CD4-positive, alpha-beta T cell treated with Interleukin-15 for 4 hours (primary cell): ENCODE measurements at regions not wholly inside any gene's neighbourhood (a gene's known extent, or its start where the extent isn't known, plus 50 kb on each side); places are given as distances from the start of the nearest gene placed in this dataset.

Experiments used
- DNase-seq: peaks from one replicate; pipeline ENCODE4 v3.0.0-alpha.2; 2020; ENCODE audit warnings: low spot score

GRCh38 chr12:116456330-116457082 is 102.7 kb upstream of the MAP1LC3B2 start:
- no peak for DNase-seq

DNA sequence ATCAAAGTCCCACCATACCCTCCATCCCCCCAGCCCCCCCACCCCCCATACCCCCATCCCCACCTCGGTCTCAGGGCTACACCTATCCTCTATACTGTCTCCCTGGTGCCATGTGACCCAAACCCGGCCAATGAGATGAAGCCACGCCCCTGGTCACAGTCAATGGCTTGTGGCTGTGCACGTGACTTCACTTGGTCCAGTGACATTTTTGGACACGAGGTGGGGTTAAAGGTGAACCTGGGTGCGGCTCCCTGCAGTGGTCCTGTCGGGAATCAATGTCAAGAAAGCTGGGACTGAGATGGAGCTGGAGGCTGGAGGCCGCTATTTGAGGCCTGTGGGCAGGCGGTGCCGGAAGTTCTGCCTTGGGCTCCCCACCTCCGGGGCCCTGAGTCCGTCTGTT is 100.7 kb upstream of the MAP1LC3B2 start:
- DNase-seq = no peak

GRCh38 chr12:116459011-116459875 is 99.9 kb upstream of the MAP1LC3B2 start:
- DNase-seq = no peak

DNA sequence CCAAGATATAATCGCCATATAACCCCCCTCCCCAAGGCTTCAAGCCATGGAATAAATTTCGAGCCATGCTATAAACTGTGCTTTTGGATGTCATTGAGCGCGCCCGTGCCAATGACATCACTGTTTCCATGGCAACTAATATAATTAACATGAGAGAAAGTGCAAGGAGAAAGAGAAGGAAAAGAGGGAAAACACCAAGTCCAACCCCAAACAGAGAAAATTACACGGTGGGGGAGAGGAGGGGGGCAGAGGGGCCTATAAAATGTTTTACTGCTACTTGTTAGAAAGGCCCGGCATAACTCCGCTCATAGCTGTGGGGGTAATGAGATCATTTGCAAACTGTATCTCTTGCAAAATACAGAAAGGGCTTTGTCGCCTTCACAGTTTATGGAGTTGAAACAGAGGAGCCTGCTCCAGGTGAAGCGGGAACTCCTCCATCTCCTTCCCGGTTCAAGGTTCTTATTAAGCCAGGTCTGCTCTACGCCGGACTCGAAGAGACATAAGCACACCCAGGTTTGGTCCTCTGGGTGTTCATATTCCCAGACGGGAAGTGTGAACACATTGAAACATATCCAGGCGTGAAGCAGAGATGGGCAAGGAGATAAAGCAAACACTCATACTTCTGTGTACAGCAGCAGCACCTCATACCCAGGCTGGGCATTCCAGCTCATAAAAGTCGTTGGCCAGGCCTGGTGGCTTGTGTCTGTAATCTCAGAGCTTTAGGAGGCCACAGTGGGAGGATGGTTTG is 99.1 kb upstream of the MAP1LC3B2 start:
- DNase-seq = no peak

GRCh38 chr12:116461060-116461459 is 98.1 kb upstream of the MAP1LC3B2 start:
- DNase-seq = no peak

DNA sequence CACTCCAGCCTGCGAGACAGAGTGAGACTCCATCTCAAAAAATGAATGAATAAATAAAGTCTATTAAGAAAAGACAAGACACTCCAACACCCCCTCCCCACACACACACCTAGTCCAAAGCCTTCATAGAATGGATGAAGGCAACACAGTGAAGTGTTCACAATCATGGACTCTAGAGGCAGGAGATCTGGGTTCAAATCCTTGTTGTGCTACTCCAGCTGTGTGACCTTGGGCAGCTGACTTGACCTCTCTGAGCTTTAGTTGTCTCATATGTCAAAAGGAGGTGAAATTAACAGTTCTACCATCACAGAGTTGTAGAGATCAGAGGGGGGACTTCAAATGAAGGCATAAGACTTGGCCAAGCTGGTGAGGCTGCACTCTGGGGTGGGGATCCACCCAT is 95.8 kb upstream of the MAP1LC3B2 start:
- DNase-seq = no peak

DNA sequence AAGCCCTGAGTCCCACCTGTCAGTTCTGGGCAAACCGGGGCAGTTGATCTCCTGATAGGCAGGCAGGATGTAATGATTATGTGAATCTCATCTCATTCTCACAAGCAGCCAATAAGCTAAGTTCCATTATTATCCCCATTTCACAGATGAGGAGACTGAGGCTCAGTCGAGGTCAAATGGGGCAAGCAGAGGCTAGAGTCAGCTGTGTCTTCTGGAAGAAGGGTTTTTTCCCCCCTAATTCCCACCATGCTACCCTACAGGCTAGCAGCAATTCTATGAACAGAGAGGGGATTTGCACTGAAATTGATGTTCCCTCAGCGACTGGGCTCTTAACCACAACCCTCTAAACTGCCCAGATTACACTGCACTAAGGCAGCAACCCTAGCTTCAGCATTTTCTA is 93.8 kb upstream of the MAP1LC3B2 start:
- DNase-seq = no peak

DNA sequence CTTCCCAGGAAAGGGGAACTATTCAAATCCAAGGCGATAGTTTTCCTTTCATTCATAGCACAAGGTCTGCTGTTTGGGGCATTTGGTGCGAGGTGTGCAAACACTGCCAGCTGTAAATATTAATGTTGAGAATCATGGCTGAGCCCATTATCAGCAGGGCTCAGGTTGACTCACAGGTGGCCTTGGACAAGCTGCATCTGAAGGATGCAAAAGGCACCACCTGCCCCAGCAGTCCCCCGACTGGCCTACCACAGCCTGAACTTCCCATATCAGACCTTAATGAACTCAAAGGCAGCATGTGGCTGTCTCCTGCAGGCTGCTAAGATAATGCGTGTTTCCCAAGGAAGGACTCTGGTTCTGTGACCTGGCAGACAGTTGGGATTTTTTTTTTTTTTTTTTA is 93.3 kb upstream of the MAP1LC3B2 start:
- no peak for DNase-seq

- DNase-seq = no peak
Observed at GRCh38 chr12:116466536-116466935, 92.6 kb upstream of the MAP1LC3B2 start.

GRCh38 chr12:116469344-116469743 is 89.8 kb upstream of the MAP1LC3B2 start:
- DNase-seq = no peak

DNA sequence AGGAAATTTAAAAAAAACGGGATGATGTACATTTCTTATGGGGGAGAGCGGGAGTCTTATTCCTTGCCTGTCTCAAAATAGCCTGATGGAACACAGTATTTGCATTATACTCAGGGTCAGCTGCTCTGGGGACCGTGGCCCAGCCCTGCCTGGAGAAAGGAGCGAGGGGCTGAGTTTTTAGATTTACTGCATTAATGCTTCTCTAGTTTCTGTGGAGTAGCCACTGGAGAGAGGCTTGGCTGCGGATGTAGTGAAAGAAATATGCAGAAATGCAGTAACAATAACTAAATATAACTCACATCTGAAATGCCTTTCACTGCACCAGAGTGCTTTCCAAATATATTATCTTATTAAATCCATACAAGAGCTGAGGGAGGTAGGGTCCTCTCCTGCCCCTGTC is 87.6 kb upstream of the MAP1LC3B2 start:
- no peak for DNase-seq

GRCh38 chr12:116472193-116472592 is 87.0 kb upstream of the MAP1LC3B2 start:
- no peak for DNase-seq

DNA sequence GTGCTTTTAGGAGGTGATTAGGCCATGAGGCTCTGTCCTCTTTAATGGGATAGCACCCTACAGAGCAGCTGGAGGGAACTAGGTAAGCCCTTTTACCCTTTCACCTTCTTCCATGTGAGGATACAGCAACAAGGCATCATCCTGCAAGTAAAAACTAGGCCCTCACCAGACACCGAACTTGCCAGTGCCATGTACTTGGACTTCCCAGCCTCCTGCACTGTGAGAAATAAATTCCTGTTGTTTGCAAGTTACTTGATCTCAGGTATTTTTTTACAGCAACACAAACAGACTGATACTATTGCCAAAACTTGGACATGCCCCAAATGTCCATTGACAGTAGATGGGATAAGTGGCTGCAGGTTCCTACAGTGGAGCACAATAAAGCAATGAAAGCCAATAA is 85.8 kb upstream of the MAP1LC3B2 start:
- no peak for DNase-seq

DNA sequence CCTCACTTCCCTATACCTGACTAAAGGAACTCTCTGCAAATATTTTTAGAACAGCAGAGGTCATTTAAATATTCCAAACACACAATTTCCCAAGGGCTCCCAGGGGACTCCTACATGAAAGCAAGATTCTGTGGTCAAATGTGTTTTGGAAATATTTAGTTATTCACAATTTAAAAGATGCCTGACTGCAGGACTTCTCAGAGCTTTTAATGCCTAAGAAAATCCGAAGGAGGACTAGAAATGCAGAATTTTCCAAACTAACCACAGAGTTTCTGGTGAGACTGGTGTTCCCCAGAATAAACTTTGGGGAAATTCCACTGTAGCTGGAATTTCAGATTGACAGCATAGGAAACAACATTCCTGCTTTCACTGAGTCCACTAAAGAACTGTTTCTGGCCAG is 84.8 kb upstream of the MAP1LC3B2 start:
- DNase-seq = no peak

DNA sequence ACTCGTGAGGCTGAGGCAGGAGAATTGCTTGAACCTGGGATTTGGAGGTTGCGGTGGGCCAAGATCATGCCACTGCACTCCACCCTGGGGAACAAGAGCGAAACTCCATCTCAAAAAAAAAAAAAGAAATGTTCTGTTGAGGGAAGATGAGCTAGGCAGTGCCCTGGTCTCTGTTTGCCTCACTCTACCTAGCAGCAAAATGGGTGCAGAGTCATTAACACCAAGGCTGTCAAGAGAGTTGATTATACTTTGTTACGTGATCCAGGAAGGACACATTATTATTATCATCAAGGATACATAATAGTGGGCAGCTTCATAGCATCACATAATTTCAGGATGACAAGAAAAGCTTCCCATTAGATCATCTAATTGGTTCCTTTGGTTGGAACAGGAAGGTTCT is 84.3 kb upstream of the MAP1LC3B2 start:
- DNase-seq = no peak

GRCh38 chr12:116476227-116476822 is 82.9 kb upstream of the MAP1LC3B2 start:
- no peak for DNase-seq

DNA sequence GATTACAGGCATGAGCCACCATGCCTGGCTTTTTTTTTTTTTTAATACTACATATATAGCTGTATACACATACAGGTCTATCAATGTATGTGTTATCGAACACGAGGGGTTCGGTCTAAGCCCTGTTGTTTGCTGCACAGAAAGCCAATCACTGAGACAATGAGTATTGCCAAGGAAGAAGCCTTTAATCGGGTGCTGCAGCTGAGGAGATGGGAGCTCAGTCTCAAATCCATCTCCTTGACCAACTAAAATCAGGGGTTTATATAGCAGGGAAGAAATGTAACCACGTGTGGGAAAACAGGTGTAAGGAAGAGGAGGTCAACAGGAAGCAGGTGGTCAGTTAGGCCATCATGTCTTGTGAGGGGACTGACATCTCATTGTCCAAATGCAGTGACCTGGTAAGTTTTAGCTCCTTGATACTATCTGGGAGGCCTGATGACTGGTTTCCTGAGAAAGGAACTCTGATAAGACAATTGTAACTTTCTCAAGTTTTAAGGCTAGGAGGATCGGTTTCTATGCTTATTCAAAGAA is 80.9 kb upstream of the MAP1LC3B2 start:
- no peak for DNase-seq

GRCh38 chr12:116480210-116480810 is 78.9 kb upstream of the MAP1LC3B2 start:
- DNase-seq = no peak

DNA sequence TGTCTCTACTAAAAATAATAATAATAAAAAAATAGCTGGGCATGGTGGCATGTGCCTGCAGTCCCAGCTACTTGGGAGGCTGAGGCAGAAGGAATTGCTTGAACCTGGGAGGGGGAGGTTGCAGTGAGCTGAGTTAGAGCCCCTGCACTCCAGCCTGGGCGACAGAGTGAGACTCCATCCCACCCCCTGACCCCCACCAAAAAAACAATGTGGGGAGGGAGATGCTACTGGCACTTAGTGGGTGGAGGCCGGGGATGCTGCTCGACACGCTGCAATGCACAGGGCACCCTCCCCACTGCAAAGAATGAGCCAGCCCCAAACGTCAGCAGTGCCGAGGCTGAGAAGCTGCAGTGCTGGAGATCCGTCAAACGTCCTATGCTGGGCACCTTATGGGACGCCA is 77.5 kb upstream of the MAP1LC3B2 start:
- no peak for DNase-seq

DNA sequence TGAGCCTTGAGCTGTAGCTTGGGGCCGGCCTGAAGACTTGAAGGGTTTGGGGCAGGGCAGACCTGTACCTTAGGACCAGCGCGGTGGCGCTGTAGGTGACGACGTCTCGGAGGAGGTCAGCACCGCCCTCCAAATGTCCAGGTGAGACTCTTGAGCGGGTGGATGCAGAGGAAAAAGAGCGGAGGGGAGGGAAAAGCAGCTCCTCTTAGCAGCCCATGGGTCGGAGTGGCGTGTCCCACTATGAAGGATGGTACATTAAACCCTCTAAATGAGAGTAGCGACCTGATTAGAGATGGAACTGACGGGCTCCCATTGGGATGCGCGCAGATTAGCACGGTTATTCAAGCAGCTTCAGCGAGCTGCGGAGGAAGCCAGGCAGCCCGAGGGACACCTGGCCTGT is 77.0 kb upstream of the MAP1LC3B2 start:
- DNase-seq = no peak

DNA sequence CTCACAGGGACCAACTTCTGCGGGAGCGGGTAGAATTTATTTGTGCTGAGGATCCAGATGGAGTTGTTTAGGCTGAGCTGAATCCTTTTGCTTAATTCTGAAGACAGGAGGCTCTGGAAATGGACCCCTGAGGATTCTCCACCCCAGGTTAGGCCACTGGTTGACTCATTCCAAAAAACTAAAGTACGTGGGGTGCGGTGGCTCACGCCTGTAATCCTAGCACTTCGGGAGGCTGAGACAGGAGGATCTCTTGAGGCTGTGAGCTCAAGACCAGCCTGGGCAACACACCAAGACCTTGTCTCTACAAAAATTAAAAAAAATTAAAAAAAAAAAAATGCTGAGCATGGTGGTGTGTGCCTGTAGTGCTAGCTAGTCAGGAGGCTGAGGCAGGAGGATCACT is 76.3 kb upstream of the MAP1LC3B2 start:
- no peak for DNase-seq
